ENCODE measurements at regions not wholly inside any gene's neighbourhood (a gene's known extent, or its start where the extent isn't known, plus 50 kb on each side); places are given as distances from the start of the nearest gene placed in this dataset.

- H3K36me3 ChIP-seq = no peaks in the 10 kb centered on the region
- H3K9me3 ChIP-seq = peaks cover 0 to 5% (median 0%) of the 10 kb centered on the region in 3 donors
- H3K4me3 ChIP-seq = no peak overlapping the region
- no peaks in the 10 kb centered on the region for H3K27me3 ChIP-seq
- ATAC-seq = no peak
- TF ChIP-seq POLR2AphosphoS5 (IDR thresholded peaks at IDR 0.05) (no peak), CTCF (IDR thresholded peaks at IDR 0.05) (no peak), EP300 (IDR thresholded peaks at IDR 0.05) (no peak), POLR2A (IDR thresholded peaks at IDR 0.05) (no peak)
- H3K4me1 ChIP-seq = peaks cover 0 to 8% (median 0%) of the 10 kb centered on the region in 3 donors
- 58 to 71% methylated on average over 3 to 9 of the region's 9 CpGs for WGBS, 2 donors (ENCODE audit: low coverage in 1 of 2)
- no peak overlapping the region for H3K27ac ChIP-seq
These were observed 115.3 kb downstream of the MACIR start for GRCh38 chr5:103373597-103374472.

- H3K4me3 ChIP-seq = no peak overlapping the region
- 59 to 81% methylated on average over 2 of the region's 2 CpGs for WGBS, 2 donors (ENCODE audit: low coverage in 1 of 2)
- H3K27me3 ChIP-seq = no peaks in the 10 kb centered on the region
- peaks cover 0 to 8% (median 0%) of the 10 kb centered on the region in 3 donors for H3K4me1 ChIP-seq
- no peak for ATAC-seq
- no peaks in the 10 kb centered on the region for H3K36me3 ChIP-seq
- H3K9me3 ChIP-seq = peaks cover 0 to 5% (median 0%) of the 10 kb centered on the region in 3 donors
- TF ChIP-seq EP300 (IDR thresholded peaks at IDR 0.05) (no peak), POLR2A (IDR thresholded peaks at IDR 0.05) (no peak)
- H3K27ac ChIP-seq = no peak overlapping the region
These were observed 112.6 kb downstream of the MACIR start for GRCh38 chr5:103371046-103371607.

GRCh38 chr5:103369125-103370120 lies 110.9 kb downstream of the MACIR start:
- H3K27ac ChIP-seq = no peak overlapping the region
- H3K27me3 ChIP-seq = no peaks in the 10 kb centered on the region
- peaks cover 0 to 5% (median 0%) of the 10 kb centered on the region in 3 donors for H3K9me3 ChIP-seq
- WGBS, 2 donors (ENCODE audit: low coverage in 1 of 2) = 80 to 82% methylated on average over 1 to 2 of the region's 2 CpGs
- no peaks in the 10 kb centered on the region for H3K4me1 ChIP-seq
- no peak overlapping the region for H3K4me3 ChIP-seq
- no peak for ATAC-seq
- no peak for TF ChIP-seq CTCF (IDR thresholded peaks at IDR 0.05)
- TF ChIP-seq POLR2A (IDR thresholded peaks at IDR 0.05) = no peak
- no peak for TF ChIP-seq POLR2AphosphoS5 (IDR thresholded peaks at IDR 0.05)
- no peaks in the 10 kb centered on the region for H3K36me3 ChIP-seq

GRCh38 chr5:103367702-103368101 lies 109.1 kb downstream of the MACIR start:
- Histone ChIP-seq H3K27ac (no peak overlapping the region), H3K9me3 (peaks cover 0 to 5% (median 0%) of the 10 kb centered on the region in 3 donors), H3K36me3 (no peaks in the 10 kb centered on the region), H3K4me1 (no peaks in the 10 kb centered on the region), H3K27me3 (no peaks in the 10 kb centered on the region), H3K4me3 (no peak overlapping the region)
- TF ChIP-seq CTCF (IDR thresholded peaks at IDR 0.05) = no peak
- TF ChIP-seq POLR2A (IDR thresholded peaks at IDR 0.05) = no peak
- TF ChIP-seq EP300 (IDR thresholded peaks at IDR 0.05) = no peak
- TF ChIP-seq POLR2AphosphoS5 (IDR thresholded peaks at IDR 0.05) = no peak
- WGBS, 2 donors (ENCODE audit: low coverage in 1 of 2) = 82 to 100% methylated on average over 1 to 2 of the region's 2 CpGs
- no peak for ATAC-seq

Measured in gastroesophageal sphincter (tissue), 4 donors.